SKM-1 treated with dmso at 0.1 percent for 144 hours (cell line): ENCODE measurements at regions not wholly inside any gene's neighbourhood (a gene's known extent, or its start where the extent isn't known, plus 50 kb on each side); places are given as distances from the start of the nearest gene placed in this dataset.
"Not testable (repeated sequence)": the region's sequence is repeated elsewhere in the genome, so short reads cannot be mapped to it uniquely, and the experiment has no call there.

ENCODE experiments used
- DNase-seq: peaks from one replicate; lab custom pipeline; 2025; ENCODE audit not compliant: unreplicated experiment; lab: John Stamatoyannopoulos, UW

- DNase-seq: no peak
These were observed 647.3 kb upstream of the GHITM start for GRCh38 chr10:83492004-83492403.

GRCh38 chr10:83512681-83513080 lies 626.6 kb upstream of the GHITM start:
- DNase-seq: no peak

GRCh38 chr10:83515001-83515400 lies 624.3 kb upstream of the GHITM start:
- DNase-seq: no peak

- DNase-seq: no peak
These were observed 622.5 kb upstream of the GHITM start for GRCh38 chr10:83516788-83517187.

GRCh38 chr10:83517456-83517855 lies 621.9 kb upstream of the GHITM start:
- no peak for DNase-seq

GRCh38 chr10:83518779-83519178 lies 620.5 kb upstream of the GHITM start:
- no peak for DNase-seq

- DNase-seq: not testable (repeated sequence)
These were observed 618.9 kb upstream of the GHITM start for GRCh38 chr10:83520386-83520785.

GRCh38 chr10:83522456-83522855 lies 616.9 kb upstream of the GHITM start:
- DNase-seq: no peak

- DNase-seq: no peak
These were observed 616.4 kb upstream of the GHITM start for GRCh38 chr10:83522881-83523386.

- DNase-seq: no peak
These were observed 611.4 kb upstream of the GHITM start for GRCh38 chr10:83527934-83528333.

GRCh38 chr10:83533290-83533689 lies 606.0 kb upstream of the GHITM start:
- DNase-seq: no peak

GRCh38 chr10:83536426-83536825 lies 602.9 kb upstream of the GHITM start:
- no peak for DNase-seq

GRCh38 chr10:83538047-83538446 lies 601.3 kb upstream of the GHITM start:
- no peak for DNase-seq

GRCh38 chr10:83539528-83540308 lies 599.6 kb upstream of the GHITM start:
- no peak for DNase-seq

- no peak for DNase-seq
These were observed 598.3 kb upstream of the GHITM start for GRCh38 chr10:83541046-83541445.

GRCh38 chr10:83542774-83543411 lies 596.4 kb upstream of the GHITM start:
- DNase-seq: no peak

GRCh38 chr10:83543691-83544462 lies 595.4 kb upstream of the GHITM start:
- no peak for DNase-seq

- no peak for DNase-seq
These were observed 593.4 kb upstream of the GHITM start for GRCh38 chr10:83545901-83546391.

- peak; percentile 22 for DNase-seq
These were observed 588.1 kb upstream of the GHITM start for GRCh38 chr10:83551190-83551589.

GRCh38 chr10:83553366-83553765 lies 585.9 kb upstream of the GHITM start:
- no peak for DNase-seq

- DNase-seq: no peak
These were observed 584.0 kb upstream of the GHITM start for GRCh38 chr10:83555264-83555663.

- no peak for DNase-seq
These were observed 576.9 kb upstream of the GHITM start for GRCh38 chr10:83562381-83562780.
